Skeletal muscle tissue (tissue), 3 donors: ENCODE measurements at regions not wholly inside any gene's neighbourhood (a gene's known extent, or its start where the extent isn't known, plus 50 kb on each side); places are given as distances from the start of the nearest gene placed in this dataset.

Experiments used
- H3K27ac ChIP-seq: one replicate; pipeline ENCODE4 v1.7.0; 2013; ENCODE audit warnings: mild to moderate bottlenecking, low read depth, low read length, inconsistent platforms
- H3K27me3 ChIP-seq, 3 donors: one replicate each; pipeline ENCODE4 v1.7.0; 2013; ENCODE audit warnings: low read length in 3 of 3; ENCODE audit not compliant: control insufficient read depth in 3 of 3, insufficient read depth in 3 of 3
- H3K36me3 ChIP-seq, 3 donors: one replicate each; pipeline ENCODE4 v1.7.0; 2013; ENCODE audit warnings: low read length in 3 of 3; ENCODE audit not compliant: control insufficient read depth in 3 of 3, insufficient read depth in 3 of 3
- H3K4me1 ChIP-seq, 3 donors: one replicate each; pipeline ENCODE4 v1.7.0; 2013; ENCODE audit warnings: low read length in 3 of 3, mild to moderate bottlenecking in 3 of 3; ENCODE audit not compliant: control insufficient read depth in 3 of 3, insufficient read depth in 3 of 3
- H3K4me3 ChIP-seq, 3 donors: one replicate each; pipeline ENCODE4 v1.7.0; 2013; ENCODE audit warnings: low read length in 3 of 3
- H3K9ac ChIP-seq, 3 donors: one replicate each; pipeline ENCODE4 v1.7.0; 2013; ENCODE audit warnings: low read length in 3 of 3, mild to moderate bottlenecking in 3 of 3, moderate library complexity in 2 of 3, low read depth in 1 of 3
- H3K9me3 ChIP-seq, 3 donors: one replicate each; pipeline ENCODE4 v1.7.0; 2013; ENCODE audit warnings: low read length in 3 of 3; ENCODE audit not compliant: control insufficient read depth in 3 of 3
- donor health status: Osteomylitis.

GRCh38 chr14:104520620-104521410 lies 58.7 kb upstream of the C14orf180 start:
- Histone ChIP-seq H3K36me3 (no peaks in the 10 kb centered on the region), H3K9me3 (peaks cover 0 to 12% (median 9%) of the 10 kb centered on the region in 3 donors), H3K27ac (no peak overlapping the region)

GRCh38 chr14:104521816-104522745 lies 57.5 kb upstream of the C14orf180 start:
- H3K4me3 ChIP-seq = no peak overlapping the region
- peaks cover 0 to 9% (median 5%) of the 10 kb centered on the region in 3 donors for H3K9me3 ChIP-seq
- H3K27me3 ChIP-seq = peaks cover 0 to 20% (median 7%) of the 10 kb centered on the region in 3 donors
- no peaks in the 10 kb centered on the region for H3K36me3 ChIP-seq
- no peaks in the 10 kb centered on the region for H3K4me1 ChIP-seq
- no peak overlapping the region for H3K27ac ChIP-seq
- no peak overlapping the region for H3K9ac ChIP-seq

More at GRCh38 chr14:104520620-104521410, 58.7 kb upstream of the C14orf180 start:
- peaks cover 0 to 31% (median 13%) of the 10 kb centered on the region in 3 donors for H3K27me3 ChIP-seq
- H3K9ac ChIP-seq = no peak overlapping the region
- H3K4me3 ChIP-seq = no peak overlapping the region
- no peaks in the 10 kb centered on the region for H3K4me1 ChIP-seq

- Histone ChIP-seq H3K36me3 (no peaks in the 10 kb centered on the region), H3K27ac (no peak overlapping the region), H3K9ac (no peak overlapping the region), H3K9me3 (peaks cover 0 to 7% (median 0%) of the 10 kb centered on the region in 3 donors), H3K4me1 (no peaks in the 10 kb centered on the region), H3K27me3 (peaks cover 0 to 12% (median 5%) of the 10 kb centered on the region in 3 donors), H3K4me3 (no peak overlapping the region)
Observed at GRCh38 chr14:104522926-104523545, 56.5 kb upstream of the C14orf180 start.

GRCh38 chr14:104523546-104523935 lies 56.0 kb upstream of the C14orf180 start:
- no peaks in the 10 kb centered on the region for H3K4me1 ChIP-seq
- H3K36me3 ChIP-seq = no peaks in the 10 kb centered on the region
- no peak overlapping the region for H3K4me3 ChIP-seq
- peaks cover 0 to 11% (median 4%) of the 10 kb centered on the region in 3 donors for H3K27me3 ChIP-seq
- no peak overlapping the region for H3K9ac ChIP-seq
- no peak overlapping the region for H3K27ac ChIP-seq
- H3K9me3 ChIP-seq = peaks cover 0 to 7% (median 0%) of the 10 kb centered on the region in 3 donors

- no peak overlapping the region for H3K4me3 ChIP-seq
- H3K27me3 ChIP-seq = no peaks in the 10 kb centered on the region
- H3K9ac ChIP-seq = no peak overlapping the region
- no peak overlapping the region for H3K27ac ChIP-seq
- no peaks in the 10 kb centered on the region for H3K4me1 ChIP-seq
- H3K9me3 ChIP-seq = peaks cover 0 to 7% (median 0%) of the 10 kb centered on the region in 3 donors
- no peaks in the 10 kb centered on the region for H3K36me3 ChIP-seq
Observed at GRCh38 chr14:104524726-104525125, 54.8 kb upstream of the C14orf180 start.

- no peak overlapping the region for H3K4me3 ChIP-seq
- no peaks in the 10 kb centered on the region for H3K36me3 ChIP-seq
- no peak overlapping the region for H3K9ac ChIP-seq
- H3K4me1 ChIP-seq = peaks cover 0 to 2% (median under 1%) of the 10 kb centered on the region in 3 donors
- H3K9me3 ChIP-seq = peaks cover 0 to 7% (median 0%) of the 10 kb centered on the region in 3 donors
- H3K27me3 ChIP-seq = peaks cover 0 to 7% (median 2%) of the 10 kb centered on the region in 3 donors
- no peak overlapping the region for H3K27ac ChIP-seq
Observed at GRCh38 chr14:104526723-104527645, 52.6 kb upstream of the C14orf180 start.

- Histone ChIP-seq H3K36me3 (no peaks in the 10 kb centered on the region), H3K27ac (no peak overlapping the region), H3K4me1 (peaks cover 0 to 3% (median 2%) of the 10 kb centered on the region in 3 donors), H3K27me3 (peaks cover 0 to 9% (median 3%) of the 10 kb centered on the region in 3 donors), H3K9ac (no peak overlapping the region), H3K9me3 (peaks cover 0 to 7% (median 0%) of the 10 kb centered on the region in 3 donors), H3K4me3 (no peak overlapping the region)
Observed at GRCh38 chr14:104527857-104528459, 51.6 kb upstream of the C14orf180 start.

- Histone ChIP-seq H3K27ac (no peak overlapping the region), H3K4me1 (peaks cover 0 to 3% (median 2%) of the 10 kb centered on the region in 3 donors), H3K36me3 (no peaks in the 10 kb centered on the region), H3K4me3 (no peak overlapping the region), H3K9ac (no peak overlapping the region), H3K9me3 (peaks cover 0 to 7% (median 0%) of the 10 kb centered on the region in 3 donors), H3K27me3 (peaks cover 0 to 9% (median 3%) of the 10 kb centered on the region in 3 donors)
Observed at GRCh38 chr14:104528496-104528895, 51.1 kb upstream of the C14orf180 start.
